ENCODE measurements at regions not wholly inside any gene's neighbourhood (a gene's known extent, or its start where the extent isn't known, plus 50 kb on each side); places are given as distances from the start of the nearest gene placed in this dataset.

DNA sequence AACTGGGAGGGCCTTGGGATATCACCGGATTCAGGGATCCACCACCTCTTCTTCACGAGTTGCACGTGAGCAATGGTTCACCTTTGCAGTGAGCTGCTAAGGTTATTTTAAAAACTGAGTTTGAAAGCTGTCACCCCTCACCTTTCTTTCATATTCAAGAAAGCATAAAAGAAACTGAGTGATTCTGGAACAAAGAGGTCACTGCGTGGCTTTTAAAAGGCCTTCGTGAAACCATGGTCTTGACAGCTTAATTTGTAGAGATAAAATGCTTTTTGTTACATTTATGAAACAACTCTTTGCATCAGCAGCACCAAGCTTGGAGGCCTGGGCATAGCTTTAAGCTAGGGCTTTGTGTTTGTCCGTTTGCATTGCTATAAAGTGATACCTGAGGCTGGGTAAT, 101.4 kb upstream of the NECTIN1 start:
- TF ChIP-seq, protein P1, sequence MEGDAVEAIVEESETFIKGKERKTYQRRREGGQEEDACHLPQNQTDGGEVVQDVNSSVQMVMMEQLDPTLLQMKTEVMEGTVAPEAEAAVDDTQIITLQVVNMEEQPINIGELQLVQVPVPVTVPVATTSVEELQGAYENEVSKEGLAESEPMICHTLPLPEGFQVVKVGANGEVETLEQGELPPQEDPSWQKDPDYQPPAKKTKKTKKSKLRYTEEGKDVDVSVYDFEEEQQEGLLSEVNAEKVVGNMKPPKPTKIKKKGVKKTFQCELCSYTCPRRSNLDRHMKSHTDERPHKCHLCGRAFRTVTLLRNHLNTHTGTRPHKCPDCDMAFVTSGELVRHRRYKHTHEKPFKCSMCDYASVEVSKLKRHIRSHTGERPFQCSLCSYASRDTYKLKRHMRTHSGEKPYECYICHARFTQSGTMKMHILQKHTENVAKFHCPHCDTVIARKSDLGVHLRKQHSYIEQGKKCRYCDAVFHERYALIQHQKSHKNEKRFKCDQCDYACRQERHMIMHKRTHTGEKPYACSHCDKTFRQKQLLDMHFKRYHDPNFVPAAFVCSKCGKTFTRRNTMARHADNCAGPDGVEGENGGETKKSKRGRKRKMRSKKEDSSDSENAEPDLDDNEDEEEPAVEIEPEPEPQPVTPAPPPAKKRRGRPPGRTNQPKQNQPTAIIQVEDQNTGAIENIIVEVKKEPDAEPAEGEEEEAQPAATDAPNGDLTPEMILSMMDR (IDR thresholded peaks at IDR 0.05; ENCODE audit: low read depth, low read length) = no peak
- no peak for TF ChIP-seq EZH2phosphoT487 (IDR thresholded peaks at IDR 0.05; ENCODE audit: low read depth)
